ENCODE measurements at regions not wholly inside any gene's neighbourhood (a gene's known extent, or its start where the extent isn't known, plus 50 kb on each side); places are given as distances from the start of the nearest gene placed in this dataset.

- no peak for TF ChIP-seq RAD21 (conservative IDR thresholded peaks at IDR 0.05)
- TF ChIP-seq, protein P1, sequence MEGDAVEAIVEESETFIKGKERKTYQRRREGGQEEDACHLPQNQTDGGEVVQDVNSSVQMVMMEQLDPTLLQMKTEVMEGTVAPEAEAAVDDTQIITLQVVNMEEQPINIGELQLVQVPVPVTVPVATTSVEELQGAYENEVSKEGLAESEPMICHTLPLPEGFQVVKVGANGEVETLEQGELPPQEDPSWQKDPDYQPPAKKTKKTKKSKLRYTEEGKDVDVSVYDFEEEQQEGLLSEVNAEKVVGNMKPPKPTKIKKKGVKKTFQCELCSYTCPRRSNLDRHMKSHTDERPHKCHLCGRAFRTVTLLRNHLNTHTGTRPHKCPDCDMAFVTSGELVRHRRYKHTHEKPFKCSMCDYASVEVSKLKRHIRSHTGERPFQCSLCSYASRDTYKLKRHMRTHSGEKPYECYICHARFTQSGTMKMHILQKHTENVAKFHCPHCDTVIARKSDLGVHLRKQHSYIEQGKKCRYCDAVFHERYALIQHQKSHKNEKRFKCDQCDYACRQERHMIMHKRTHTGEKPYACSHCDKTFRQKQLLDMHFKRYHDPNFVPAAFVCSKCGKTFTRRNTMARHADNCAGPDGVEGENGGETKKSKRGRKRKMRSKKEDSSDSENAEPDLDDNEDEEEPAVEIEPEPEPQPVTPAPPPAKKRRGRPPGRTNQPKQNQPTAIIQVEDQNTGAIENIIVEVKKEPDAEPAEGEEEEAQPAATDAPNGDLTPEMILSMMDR (IDR thresholded peaks at IDR 0.05; ENCODE audit: poor library complexity, severe bottlenecking): no peak
- no peak for TF ChIP-seq EZH2 (IDR thresholded peaks at IDR 0.05; ENCODE audit: borderline replicate concordance, insufficient read depth, low read length, poor library complexity, severe bottlenecking)
- TF ChIP-seq SMC3 (conservative IDR thresholded peaks at IDR 0.05; ENCODE audit: poor library complexity): no peak
- TF ChIP-seq, protein P2, sequence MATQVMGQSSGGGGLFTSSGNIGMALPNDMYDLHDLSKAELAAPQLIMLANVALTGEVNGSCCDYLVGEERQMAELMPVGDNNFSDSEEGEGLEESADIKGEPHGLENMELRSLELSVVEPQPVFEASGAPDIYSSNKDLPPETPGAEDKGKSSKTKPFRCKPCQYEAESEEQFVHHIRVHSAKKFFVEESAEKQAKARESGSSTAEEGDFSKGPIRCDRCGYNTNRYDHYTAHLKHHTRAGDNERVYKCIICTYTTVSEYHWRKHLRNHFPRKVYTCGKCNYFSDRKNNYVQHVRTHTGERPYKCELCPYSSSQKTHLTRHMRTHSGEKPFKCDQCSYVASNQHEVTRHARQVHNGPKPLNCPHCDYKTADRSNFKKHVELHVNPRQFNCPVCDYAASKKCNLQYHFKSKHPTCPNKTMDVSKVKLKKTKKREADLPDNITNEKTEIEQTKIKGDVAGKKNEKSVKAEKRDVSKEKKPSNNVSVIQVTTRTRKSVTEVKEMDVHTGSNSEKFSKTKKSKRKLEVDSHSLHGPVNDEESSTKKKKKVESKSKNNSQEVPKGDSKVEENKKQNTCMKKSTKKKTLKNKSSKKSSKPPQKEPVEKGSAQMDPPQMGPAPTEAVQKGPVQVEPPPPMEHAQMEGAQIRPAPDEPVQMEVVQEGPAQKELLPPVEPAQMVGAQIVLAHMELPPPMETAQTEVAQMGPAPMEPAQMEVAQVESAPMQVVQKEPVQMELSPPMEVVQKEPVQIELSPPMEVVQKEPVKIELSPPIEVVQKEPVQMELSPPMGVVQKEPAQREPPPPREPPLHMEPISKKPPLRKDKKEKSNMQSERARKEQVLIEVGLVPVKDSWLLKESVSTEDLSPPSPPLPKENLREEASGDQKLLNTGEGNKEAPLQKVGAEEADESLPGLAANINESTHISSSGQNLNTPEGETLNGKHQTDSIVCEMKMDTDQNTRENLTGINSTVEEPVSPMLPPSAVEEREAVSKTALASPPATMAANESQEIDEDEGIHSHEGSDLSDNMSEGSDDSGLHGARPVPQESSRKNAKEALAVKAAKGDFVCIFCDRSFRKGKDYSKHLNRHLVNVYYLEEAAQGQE (IDR thresholded peaks at IDR 0.05; ENCODE audit: borderline replicate concordance): no peak
- no peak for TF ChIP-seq EP300 (conservative IDR thresholded peaks at IDR 0.05; ENCODE audit: poor library complexity, severe bottlenecking)
- TF ChIP-seq POLR2AphosphoS5 (IDR thresholded peaks at IDR 0.05): no peak
Measured at GRCh38 chr9:106220415-106220814, 526.1 kb downstream of the TMEM38B start.

Measured in neural cell (in vitro differentiated cells).